GM10266 (cell line): ENCODE measurements at regions not wholly inside any gene's neighbourhood (a gene's known extent, or its start where the extent isn't known, plus 50 kb on each side); places are given as distances from the start of the nearest gene placed in this dataset.
"Not testable (repeated sequence)": the region's sequence is repeated elsewhere in the genome, so short reads cannot be mapped to it uniquely, and the experiment has no call there.

Experiments used
- DNase-seq: peaks from one replicate; pipeline ENCODE4 v3.0.0; 2012; ENCODE audit errors: extremely low spot score
- CTCF ChIP-seq: IDR thresholded peaks from 2 replicates; pipeline ENCODE4 v1.5.1; 2012; ENCODE audit warnings: mild to moderate bottlenecking, low read depth; ENCODE audit not compliant: control insufficient read depth, insufficient read depth; ENCODE audit errors: missing control alignments

GRCh38 chr1:157326173-157326859 is 188.1 kb upstream of the ETV3 start:
- TF ChIP-seq CTCF = no peak
- no peak for DNase-seq

- no peak for TF ChIP-seq CTCF
These were observed 187.0 kb upstream of the ETV3 start for GRCh38 chr1:157325220-157325619.

GRCh38 chr1:157321972-157322371 is 183.8 kb upstream of the ETV3 start:
- not testable (repeated sequence) for DNase-seq

More at GRCh38 chr1:157325220-157325619, 187.0 kb upstream of the ETV3 start:
- no peak for DNase-seq

- TF ChIP-seq CTCF = no peak
- no peak for DNase-seq
These were observed 181.4 kb upstream of the ETV3 start for GRCh38 chr1:157319567-157319966.

- not testable (repeated sequence) for DNase-seq
These were observed 179.0 kb upstream of the ETV3 start for GRCh38 chr1:157317229-157317628.

GRCh38 chr1:157315544-157315943 is 177.3 kb upstream of the ETV3 start:
- TF ChIP-seq CTCF = no peak
- DNase-seq = no peak

- TF ChIP-seq CTCF = no peak
- no peak for DNase-seq
These were observed 176.2 kb upstream of the ETV3 start for GRCh38 chr1:157314408-157314807.

GRCh38 chr1:157313240-157313807 is 175.1 kb upstream of the ETV3 start:
- DNase-seq = no peak
- no peak for TF ChIP-seq CTCF
